CD4-positive, alpha-beta T cell (primary cell): ENCODE measurements at regions not wholly inside any gene's neighbourhood (a gene's known extent, or its start where the extent isn't known, plus 50 kb on each side); places are given as distances from the start of the nearest gene placed in this dataset.
"Not testable (repeated sequence)": the region's sequence is repeated elsewhere in the genome, so short reads cannot be mapped to it uniquely, and the experiment has no call there.

Experiments used
- ATAC-seq: fragments of 200-7000 bp; cut with Tn5 transposase; one replicate; pipeline ENCODE4 v1.10.0; 2022; ENCODE audit warnings: mild to moderate bottlenecking; ENCODE audit not compliant: poor library complexity
- CTCF ChIA-PET: fragments of 350-600 bp; sonication (Branson Sonifier 250); formaldehyde crosslinking; loops from one replicate; lab custom pipeline; 2021; ENCODE audit warnings: antibody characterized with exemption, inconsistent platforms; lab: Charles Lee
- POLR2A ChIA-PET: fragments of 350-600 bp; sonication (Branson Sonifier 250); formaldehyde crosslinking; loops from one replicate; lab custom pipeline; 2021; ENCODE audit warnings: antibody characterized with exemption, inconsistent platforms; lab: Charles Lee
- DNase-seq, 14 experiments: peaks; one replicate each; pipeline ENCODE4 v3.0.0-alpha.2; 2013 to 2020; ENCODE audit warnings: mixed read lengths in 2 of 14
- H3K27ac ChIP-seq, 2 donors: one replicate each; pipeline versions ENCODE4 v1.5.1 to v1.7.0; 2013; ENCODE audit warnings: low read length in 2 of 2, low read depth in 1 of 2, mild to moderate bottlenecking in 1 of 2
- H3K27me3 ChIP-seq, 2 experiments: 1 replicate in 1 of 2; 2 replicates in 1 of 2; pipeline versions ENCODE4 v1.6.1 to v1.7.0; 2013; ENCODE audit warnings: low read length in 2 of 2, control low read depth in 1 of 2, mild to moderate bottlenecking in 1 of 2, moderate library complexity in 1 of 2; ENCODE audit not compliant: insufficient read depth in 2 of 2, control insufficient read depth in 1 of 2
- H3K36me3 ChIP-seq: one replicate; pipeline ENCODE4 v1.6.1; 2013; ENCODE audit warnings: low read length, control low read depth; ENCODE audit not compliant: insufficient read depth
- H3K4me1 ChIP-seq: one replicate; pipeline ENCODE4 v1.6.1; 2013; ENCODE audit warnings: low read length, control low read depth; ENCODE audit not compliant: insufficient read depth
- H3K4me3 ChIP-seq: one replicate; pipeline ENCODE4 v1.5.1; 2013; ENCODE audit warnings: mild to moderate bottlenecking, low read length, moderate library complexity
- H3K9me3 ChIP-seq, 2 experiments: 1 replicate in 1 of 2; 2 replicates in 1 of 2; pipeline versions ENCODE4 v1.6.1 to v1.7.0; 2013; ENCODE audit warnings: low read length in 2 of 2, mild to moderate bottlenecking in 2 of 2, control low read depth in 1 of 2, moderate library complexity in 1 of 2; ENCODE audit not compliant: control insufficient read depth in 1 of 2, insufficient read depth in 1 of 2
- H3K27ac Mint-ChIP-seq: one replicate; pipeline ENCODE4 v1.8.0; 2020; ENCODE audit warnings: mixed read lengths
- H3K27me3 Mint-ChIP-seq: one replicate; pipeline ENCODE4 v1.8.0; 2021; ENCODE audit warnings: mixed read lengths
- H3K36me3 Mint-ChIP-seq: one replicate; pipeline ENCODE4 v1.8.0; 2021; ENCODE audit warnings: low read depth, mixed read lengths
- H3K4me1 Mint-ChIP-seq: one replicate; pipeline ENCODE4 v1.8.0; 2021; ENCODE audit warnings: low read depth, mixed read lengths
- H3K4me3 Mint-ChIP-seq: one replicate; pipeline ENCODE4 v1.8.0; 2020; ENCODE audit warnings: mild to moderate bottlenecking, mixed read lengths
- H3K9me3 Mint-ChIP-seq: one replicate; pipeline ENCODE4 v1.8.0; 2020; ENCODE audit warnings: mixed read lengths
- intact Hi-C, 2 experiments: fragments of 100-400 bp; cut with DNase I in 1 of 2; cut with micrococcal nuclease in 1 of 2; formaldehyde crosslinking; loops; one replicate each; pipeline versions ENCODE4 v1.15.1 to v1.9.0; 2023 to 2025; cut with DNase I, micrococcal nuclease
- TF ChIP-seq, protein P1 (sequence below): fragments of 200-600 bp; IDR thresholded peaks from one replicate; pipeline ENCODE4 v1.8.0; 2022; ENCODE audit warnings: antibody characterized with exemption, mild to moderate bottlenecking

- Mint-ChIP-seq H3K4me3 (no peak overlapping the region), H3K9me3 (no peaks in the 10 kb centered on the region), H3K36me3 (no peaks in the 10 kb centered on the region), H3K4me1 (no peaks in the 10 kb centered on the region), H3K27ac (no peak overlapping the region), H3K27me3 (peaks cover 10% of the 10 kb centered on the region)
- Histone ChIP-seq H3K9me3 (no peaks in the 10 kb centered on the region), H3K4me3 (no peak overlapping the region), H3K4me1 (no peaks in the 10 kb centered on the region), H3K36me3 (no peaks in the 10 kb centered on the region), H3K27ac (no peak overlapping the region), H3K27me3 (peaks cover 25 to 29% of the 10 kb centered on the region in 2 experiments)
- intact Hi-C loops = no loop called here
- ATAC-seq = no peak
- TF ChIP-seq, protein P1, sequence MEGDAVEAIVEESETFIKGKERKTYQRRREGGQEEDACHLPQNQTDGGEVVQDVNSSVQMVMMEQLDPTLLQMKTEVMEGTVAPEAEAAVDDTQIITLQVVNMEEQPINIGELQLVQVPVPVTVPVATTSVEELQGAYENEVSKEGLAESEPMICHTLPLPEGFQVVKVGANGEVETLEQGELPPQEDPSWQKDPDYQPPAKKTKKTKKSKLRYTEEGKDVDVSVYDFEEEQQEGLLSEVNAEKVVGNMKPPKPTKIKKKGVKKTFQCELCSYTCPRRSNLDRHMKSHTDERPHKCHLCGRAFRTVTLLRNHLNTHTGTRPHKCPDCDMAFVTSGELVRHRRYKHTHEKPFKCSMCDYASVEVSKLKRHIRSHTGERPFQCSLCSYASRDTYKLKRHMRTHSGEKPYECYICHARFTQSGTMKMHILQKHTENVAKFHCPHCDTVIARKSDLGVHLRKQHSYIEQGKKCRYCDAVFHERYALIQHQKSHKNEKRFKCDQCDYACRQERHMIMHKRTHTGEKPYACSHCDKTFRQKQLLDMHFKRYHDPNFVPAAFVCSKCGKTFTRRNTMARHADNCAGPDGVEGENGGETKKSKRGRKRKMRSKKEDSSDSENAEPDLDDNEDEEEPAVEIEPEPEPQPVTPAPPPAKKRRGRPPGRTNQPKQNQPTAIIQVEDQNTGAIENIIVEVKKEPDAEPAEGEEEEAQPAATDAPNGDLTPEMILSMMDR = no peak
- CTCF ChIA-PET = no interaction called here
- POLR2A ChIA-PET = no interaction called here
- no peak for DNase-seq
Measured at GRCh38 chr16:22648141-22648540, 137.4 kb downstream of the NPIPB5 start.

GRCh38 chr16:22648941-22649340 lies 138.2 kb downstream of the NPIPB5 start:
- Mint-ChIP-seq H3K4me3 (no peak overlapping the region), H3K27ac (no peak overlapping the region), H3K36me3 (no peaks in the 10 kb centered on the region), H3K27me3 (peaks cover 16% of the 10 kb centered on the region), H3K4me1 (no peaks in the 10 kb centered on the region), H3K9me3 (no peaks in the 10 kb centered on the region)
- ChIA-PET POLR2A (no interaction called here), CTCF (interaction anchor here (0.6 kb wide), 1 partner anchor 267 kb away, joined by 5 read pairs; no protein-coding TSS in a partner anchor)
- DNase-seq (no peak), ATAC-seq (no peak)
- no peaks in the 10 kb centered on the region for H3K9me3 ChIP-seq
- H3K27me3 ChIP-seq = peaks cover 22 to 32% of the 10 kb centered on the region in 2 experiments
- intact Hi-C loops = no loop called here
- no peak overlapping the region for H3K4me3 ChIP-seq
- no peak overlapping the region for H3K27ac ChIP-seq
- H3K4me1 ChIP-seq = no peaks in the 10 kb centered on the region
- TF ChIP-seq, protein P1 = no peak
- no peaks in the 10 kb centered on the region for H3K36me3 ChIP-seq

GRCh38 chr16:22651111-22651817 lies 140.6 kb downstream of the NPIPB5 start:
- H3K9me3 ChIP-seq, H3K9me3 Mint-ChIP-seq, H3K4me1 Mint-ChIP-seq, H3K27ac ChIP-seq, H3K4me3 ChIP-seq, H3K36me3 ChIP-seq, POLR2A ChIA-PET, ATAC-seq, H3K27ac Mint-ChIP-seq, CTCF ChIA-PET, H3K36me3 Mint-ChIP-seq, H3K4me1 ChIP-seq, DNase-seq, H3K4me3 Mint-ChIP-seq, intact Hi-C loops: not testable (repeated sequence)
- H3K27me3 Mint-ChIP-seq = peaks cover 34% of the 10 kb centered on the region
- peaks cover 14 to 31% of the 10 kb centered on the region in 2 experiments for H3K27me3 ChIP-seq

DNA sequence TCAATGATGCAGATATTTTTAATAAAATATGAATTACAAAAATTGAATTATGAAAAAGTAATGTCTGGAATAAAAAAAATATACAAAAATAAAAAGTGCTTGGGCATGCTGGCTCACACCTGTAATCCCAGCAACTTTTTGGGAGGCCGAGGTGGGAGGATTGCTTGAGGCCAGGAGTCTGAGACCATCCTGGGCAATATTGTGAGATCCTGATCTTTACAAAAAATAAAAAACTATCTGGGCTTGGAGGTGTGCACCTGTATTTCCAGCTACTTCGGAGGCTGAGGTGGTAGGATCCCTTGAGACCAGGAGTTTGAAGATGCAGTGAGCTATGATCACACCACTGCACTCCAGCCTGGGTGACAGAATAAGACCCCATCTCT lies 141.8 kb downstream of the NPIPB5 start:
- intact Hi-C loops = no loop called here
- peaks cover 34% of the 10 kb centered on the region for H3K27me3 Mint-ChIP-seq
- Histone ChIP-seq H3K4me3 (no peak overlapping the region), H3K9me3 (no peaks in the 10 kb centered on the region), H3K4me1 (no peaks in the 10 kb centered on the region), H3K27ac (no peak overlapping the region), H3K27me3 (peaks cover 10 to 20% of the 10 kb centered on the region in 2 experiments), H3K36me3 (no peaks in the 10 kb centered on the region)
- H3K4me3 Mint-ChIP-seq = no peak overlapping the region
- TF ChIP-seq, protein P1 = no peak
- no peaks in the 10 kb centered on the region for H3K36me3 Mint-ChIP-seq
- H3K27ac Mint-ChIP-seq = no peak overlapping the region
- no peaks in the 10 kb centered on the region for H3K9me3 Mint-ChIP-seq
- no peaks in the 10 kb centered on the region for H3K4me1 Mint-ChIP-seq
- DNase-seq (no peak), ATAC-seq (no peak)
- ChIA-PET POLR2A (no interaction called here), CTCF (no interaction called here)
